GOT3 (cell line): ENCODE measurements at regions not wholly inside any gene's neighbourhood (a gene's known extent, or its start where the extent isn't known, plus 50 kb on each side); places are given as distances from the start of the nearest gene placed in this dataset.

Source experiments
- DNase-seq: peaks from one replicate; lab custom pipeline; 2025; ENCODE audit warnings: mixed read lengths; lab: John Stamatoyannopoulos, UW

DNA sequence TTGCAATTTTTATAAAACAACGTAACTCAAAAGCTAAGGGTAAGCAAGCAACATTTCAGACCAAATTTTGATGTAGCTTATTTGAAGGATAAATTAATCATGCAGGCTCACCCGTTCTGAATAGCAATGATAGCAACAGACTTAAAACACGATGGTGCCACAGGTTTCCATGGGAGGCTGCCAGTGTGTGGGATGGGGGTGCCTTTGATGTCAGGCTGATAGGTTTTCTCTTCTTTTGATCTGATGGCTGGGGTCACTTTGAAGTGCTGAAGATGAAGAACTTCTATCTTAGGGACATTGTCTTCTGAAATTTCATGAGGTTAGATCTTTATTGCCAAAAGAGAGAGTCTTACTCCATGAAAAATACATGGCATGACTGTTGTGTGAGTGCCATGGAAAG lies 206.8 kb downstream of the LPIN1 start:
- DNase-seq = no peak

DNA sequence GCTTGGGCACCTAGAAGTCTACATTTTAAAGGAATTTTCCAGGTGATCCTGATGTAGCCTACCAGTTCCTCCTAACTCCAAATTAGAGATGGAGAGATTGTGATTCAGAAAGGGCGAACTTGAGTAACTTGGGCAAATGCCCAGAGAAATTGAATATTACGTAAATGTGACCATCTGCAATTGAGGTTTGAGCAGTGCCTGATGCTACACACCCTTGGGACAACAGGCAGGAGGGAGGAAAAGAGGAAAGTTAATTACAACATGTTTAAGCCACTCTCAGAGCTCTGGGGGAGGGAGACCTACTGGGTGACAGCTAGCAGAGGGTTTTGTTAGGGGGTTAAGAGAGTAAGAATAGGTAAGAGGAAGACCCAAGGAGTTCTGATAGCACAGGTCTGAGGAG lies 208.9 kb downstream of the LPIN1 start:
- no peak for DNase-seq

DNA sequence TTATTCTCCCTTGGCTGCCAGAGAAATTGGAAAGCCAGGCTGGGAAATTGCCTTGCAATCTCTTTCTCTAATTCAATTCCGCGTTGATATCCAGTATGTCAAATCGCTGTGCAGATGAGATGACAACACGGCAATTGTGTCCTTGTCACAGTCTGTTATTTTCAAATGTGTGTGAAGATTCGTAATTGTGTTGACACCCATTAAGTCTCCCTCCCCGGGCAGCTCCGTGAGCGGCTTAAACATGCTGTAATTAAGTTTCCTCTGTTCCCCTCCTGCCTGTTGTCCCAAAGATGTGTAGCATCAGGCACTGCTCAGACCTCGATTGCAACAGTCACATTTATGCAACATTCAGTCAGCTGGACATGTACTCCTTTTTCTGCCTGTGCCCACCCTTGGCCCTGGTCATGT lies 209.5 kb downstream of the LPIN1 start:
- no peak for DNase-seq

DNA sequence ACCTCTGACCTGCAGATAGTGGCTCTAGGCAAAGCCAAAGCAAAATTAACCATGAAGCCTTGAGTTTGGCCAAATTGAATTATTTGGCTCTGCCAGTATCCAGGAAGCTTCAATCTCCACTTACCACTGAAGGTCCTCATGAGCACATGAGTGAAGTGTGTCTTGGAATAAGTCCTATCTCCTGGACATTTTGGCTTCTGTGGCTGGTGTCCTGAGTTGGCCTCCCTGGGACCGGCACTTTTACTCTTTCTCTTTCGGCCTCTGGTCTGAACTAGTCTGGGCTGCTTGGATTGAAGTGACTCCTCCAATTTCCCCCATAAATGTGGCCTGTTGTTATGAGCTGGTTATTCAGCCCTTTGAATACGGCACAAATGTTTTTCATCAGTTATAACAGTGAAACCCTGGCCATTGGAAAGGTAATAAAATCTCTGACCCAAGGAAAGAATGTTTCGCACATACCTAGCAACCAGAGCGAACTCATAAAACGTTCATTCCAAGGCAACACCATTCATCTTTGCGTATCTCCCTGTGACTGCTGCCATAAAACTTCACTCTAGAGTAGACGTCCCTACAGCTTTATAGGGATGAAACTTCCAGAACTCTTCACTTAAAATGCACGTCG lies 216.4 kb downstream of the LPIN1 start:
- DNase-seq = no peak

DNA sequence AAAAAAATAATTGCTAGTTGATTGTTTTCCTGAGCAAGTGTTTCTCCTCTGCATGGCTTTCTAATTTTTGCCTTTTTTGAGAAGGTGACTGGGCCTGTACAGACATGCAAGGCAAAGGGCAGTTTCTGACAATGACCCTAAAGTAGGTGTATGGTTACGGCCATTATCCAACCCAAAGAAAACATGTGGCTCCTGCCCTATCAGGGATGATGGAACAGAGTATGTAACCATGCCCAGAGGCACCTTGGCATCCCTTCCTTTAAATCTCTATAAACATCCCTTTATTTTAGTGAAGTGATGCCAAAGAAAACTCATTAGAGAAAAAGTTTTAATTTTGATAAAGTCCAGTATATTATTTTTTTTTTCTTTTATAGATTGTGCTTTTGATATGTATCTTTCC lies 217.5 kb downstream of the LPIN1 start:
- DNase-seq = no peak

DNA sequence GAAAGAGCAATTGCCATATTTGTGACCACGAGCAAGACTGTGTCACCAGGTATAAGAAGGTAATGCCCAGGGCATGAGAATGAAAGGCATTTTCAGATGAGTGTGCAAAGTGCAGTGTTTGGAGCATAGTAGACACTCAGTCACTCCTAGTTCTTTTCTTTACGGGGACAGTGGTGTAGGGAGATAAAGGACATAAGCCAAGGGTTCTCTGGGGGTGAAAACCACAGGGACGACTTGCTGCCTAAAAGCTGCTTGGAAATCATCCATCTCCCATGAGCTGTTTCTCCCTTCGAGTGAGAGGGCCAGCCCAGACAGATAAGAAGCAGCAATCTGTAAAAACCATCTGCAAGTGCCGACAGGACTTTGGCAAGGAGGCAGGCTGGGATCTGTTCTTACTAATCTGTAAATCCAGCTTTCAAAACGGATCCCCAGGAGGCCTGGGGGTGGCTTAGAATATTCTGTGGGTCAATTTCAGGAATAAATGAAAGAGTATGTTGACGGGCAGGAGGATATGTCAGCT lies 221.6 kb downstream of the LPIN1 start:
- no peak for DNase-seq

DNA sequence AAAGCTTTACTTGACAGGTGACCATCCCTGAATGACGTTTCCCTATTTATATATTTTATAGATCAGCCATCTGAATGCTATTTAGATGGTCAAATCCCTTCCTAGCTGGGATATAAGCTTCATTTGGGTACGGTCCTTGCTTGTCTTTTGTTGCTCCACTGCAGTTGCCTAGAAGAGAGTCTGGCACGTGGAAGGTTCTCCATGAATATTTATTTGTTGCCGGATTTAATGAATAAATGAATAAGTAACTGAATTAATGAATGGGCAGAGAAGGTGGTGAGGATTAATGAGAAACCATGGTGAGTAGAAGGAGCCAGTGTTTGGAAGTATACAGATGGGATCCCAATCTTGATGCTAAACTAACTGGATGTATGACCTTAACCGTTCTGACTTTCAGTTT lies 222.1 kb downstream of the LPIN1 start:
- DNase-seq = no peak

DNA sequence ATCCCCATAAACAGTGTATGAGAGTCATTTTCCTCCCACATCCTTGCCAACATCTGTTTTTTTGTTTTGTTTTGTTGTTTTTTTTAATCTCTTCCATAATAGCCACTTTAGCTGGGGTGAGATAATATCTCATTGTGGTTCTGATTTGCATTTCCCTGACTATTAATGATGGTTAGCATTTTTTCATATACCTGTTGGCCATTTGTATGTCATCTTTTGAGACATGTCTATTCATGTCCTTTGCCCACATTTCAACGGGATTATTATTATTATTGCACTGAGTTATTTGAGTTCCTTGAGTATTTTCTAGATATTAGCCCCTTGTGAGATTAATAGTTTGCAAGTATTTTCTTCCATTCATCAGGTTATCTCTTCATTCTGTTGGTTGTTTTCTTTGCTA lies 223.3 kb downstream of the LPIN1 start:
- DNase-seq = no peak

DNA sequence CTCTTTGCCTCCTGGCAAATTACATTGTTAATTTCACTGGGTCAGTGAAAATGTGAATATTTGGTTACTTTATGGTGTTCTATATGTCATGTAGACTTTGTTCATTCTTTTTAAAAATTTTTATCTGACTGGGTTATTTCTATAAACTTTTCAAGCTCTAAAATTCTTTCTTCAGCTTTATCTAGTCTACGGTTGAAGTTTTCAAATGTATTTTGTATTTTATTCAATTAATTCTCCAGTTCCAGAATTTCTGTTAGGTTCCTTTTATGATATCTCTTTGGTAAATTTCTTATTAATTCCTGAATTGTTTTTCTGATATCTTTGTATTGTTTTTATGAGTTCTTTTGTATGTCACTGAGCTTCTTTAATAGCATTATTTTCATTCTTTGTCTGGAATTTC lies 228.1 kb downstream of the LPIN1 start:
- no peak for DNase-seq

DNA sequence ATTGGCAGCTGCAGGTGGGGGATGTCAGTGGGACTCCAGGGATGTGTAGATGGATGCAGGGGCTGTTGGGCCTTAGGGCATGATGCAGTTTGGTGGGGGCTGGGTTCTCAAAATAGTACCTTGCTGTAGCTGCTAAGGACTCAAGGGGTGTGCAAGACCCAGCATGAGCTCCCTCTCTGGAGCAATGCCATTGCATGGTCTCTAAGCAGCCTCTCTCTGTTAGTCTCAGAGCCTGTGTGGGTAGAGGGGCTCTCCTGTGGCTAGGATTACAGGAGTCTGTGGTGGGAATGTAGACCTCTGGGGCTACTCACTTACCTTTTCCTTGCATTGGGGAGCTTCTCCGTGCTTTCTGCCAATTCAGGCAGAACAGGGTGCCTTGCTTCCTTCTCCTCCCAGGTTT lies 228.9 kb downstream of the LPIN1 start:
- DNase-seq = no peak

DNA sequence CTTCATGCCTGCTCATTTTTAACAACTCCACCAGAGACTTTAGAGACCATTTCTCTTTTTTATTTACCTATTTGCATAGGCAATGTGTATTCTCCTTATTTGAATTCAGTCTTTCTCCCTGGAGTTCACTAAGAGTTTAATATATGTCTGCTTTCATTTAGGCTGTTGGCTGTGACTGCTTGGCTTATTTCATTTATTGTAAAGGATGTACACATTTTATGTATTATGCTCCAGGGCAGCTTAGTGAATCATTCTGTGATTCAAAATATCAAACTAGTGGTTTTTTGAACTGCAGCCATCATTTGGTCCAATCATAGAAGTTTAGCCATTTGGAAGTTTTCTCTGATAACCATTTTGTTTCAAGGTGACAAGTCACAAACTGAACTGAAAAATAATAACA lies 229.6 kb downstream of the LPIN1 start:
- no peak for DNase-seq

DNA sequence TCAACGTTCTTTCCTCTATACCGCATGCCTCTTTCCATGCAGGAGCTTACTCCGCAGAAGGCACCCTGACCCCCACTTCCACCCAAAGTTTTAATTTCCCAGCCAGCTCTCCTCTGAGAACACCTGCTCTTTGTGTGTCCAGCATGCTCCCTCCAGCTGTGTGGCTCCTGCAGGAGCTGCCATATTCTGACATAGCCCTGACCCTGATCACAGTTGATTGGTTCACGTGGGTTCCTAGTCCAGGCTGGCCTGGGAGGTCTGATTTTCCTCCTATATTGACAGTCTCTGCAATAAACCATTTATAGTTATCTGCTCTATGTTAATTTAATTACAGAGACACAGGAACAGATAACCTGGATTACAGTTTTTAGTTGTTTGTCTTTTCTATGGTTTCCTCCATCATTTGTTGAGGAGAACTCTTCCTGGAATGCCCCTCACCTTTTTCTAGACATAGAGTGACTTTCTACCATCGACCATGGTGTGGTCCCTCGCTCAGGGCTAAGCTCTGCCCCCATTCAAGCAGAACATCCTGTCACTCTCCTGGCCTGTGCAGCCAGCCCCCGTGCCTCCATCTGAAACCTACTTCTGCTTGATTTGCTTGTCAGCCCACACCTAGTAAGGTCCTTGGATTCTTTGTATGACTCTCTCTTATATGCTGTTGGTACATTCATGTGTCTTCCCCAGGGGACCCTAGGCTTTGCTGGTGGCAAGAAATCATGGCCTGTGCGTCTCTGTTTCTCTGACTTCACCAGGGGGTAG lies 231.5 kb downstream of the LPIN1 start:
- DNase-seq = no peak

DNA sequence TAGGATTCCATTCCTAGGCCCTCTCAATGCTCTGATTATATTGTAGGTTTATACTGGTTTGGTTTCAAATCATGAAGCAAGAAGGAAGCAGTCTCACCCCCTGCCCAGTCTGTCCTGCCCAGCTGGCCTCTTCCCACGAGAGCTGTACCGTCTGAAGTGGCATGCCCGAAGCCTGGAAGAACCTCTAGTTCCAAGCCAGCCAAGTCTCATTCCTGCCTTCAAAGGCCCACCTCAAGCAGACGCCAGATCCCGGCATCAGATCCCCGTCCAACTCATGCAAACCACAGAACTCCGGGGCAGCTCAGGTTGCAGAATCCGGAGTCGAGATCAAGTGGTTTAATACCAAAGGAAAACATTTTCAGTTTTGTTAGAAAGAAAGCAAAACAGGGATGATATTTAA lies 234.4 kb downstream of the LPIN1 start:
- DNase-seq = no peak

DNA sequence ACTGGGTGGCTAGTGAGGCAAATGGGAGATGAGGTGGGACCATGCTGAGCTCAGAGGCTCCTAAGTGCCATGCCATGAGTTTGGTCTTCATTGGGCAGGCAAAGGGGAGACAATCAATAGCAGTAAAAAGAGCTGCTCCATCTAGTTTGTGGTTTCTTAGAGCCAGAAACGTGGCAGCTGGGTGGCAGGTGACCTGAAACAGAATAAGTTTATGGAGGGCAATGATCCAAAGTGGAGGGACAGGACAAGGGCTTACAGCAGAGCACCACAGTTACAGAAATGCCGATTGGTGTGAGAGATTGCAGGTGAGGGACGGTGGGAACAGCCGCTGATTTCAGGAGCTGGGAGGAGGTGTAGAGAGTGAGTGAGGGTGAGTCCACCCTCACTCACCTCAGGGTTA lies 237.0 kb downstream of the LPIN1 start:
- DNase-seq = no peak

DNA sequence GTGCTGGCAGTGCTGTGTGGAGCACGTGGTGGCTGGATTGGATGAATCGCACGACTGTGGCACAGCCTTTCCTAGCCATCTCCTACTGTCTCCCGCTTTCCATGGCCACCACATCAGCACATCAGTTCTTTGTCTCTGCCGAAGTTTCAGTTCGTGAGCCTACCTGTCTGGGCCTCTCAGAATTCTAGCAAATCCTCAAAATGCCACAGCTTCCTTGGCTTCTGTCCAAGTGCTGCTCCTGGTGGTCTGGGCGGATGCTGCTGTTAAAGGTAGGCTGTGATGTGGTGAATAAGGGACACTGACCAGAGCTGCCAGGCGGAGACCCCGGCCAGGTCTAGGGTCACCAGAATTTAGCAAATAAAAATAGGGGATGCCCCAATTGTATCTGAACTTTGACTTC lies 237.4 kb downstream of the LPIN1 start:
- no peak for DNase-seq

DNA sequence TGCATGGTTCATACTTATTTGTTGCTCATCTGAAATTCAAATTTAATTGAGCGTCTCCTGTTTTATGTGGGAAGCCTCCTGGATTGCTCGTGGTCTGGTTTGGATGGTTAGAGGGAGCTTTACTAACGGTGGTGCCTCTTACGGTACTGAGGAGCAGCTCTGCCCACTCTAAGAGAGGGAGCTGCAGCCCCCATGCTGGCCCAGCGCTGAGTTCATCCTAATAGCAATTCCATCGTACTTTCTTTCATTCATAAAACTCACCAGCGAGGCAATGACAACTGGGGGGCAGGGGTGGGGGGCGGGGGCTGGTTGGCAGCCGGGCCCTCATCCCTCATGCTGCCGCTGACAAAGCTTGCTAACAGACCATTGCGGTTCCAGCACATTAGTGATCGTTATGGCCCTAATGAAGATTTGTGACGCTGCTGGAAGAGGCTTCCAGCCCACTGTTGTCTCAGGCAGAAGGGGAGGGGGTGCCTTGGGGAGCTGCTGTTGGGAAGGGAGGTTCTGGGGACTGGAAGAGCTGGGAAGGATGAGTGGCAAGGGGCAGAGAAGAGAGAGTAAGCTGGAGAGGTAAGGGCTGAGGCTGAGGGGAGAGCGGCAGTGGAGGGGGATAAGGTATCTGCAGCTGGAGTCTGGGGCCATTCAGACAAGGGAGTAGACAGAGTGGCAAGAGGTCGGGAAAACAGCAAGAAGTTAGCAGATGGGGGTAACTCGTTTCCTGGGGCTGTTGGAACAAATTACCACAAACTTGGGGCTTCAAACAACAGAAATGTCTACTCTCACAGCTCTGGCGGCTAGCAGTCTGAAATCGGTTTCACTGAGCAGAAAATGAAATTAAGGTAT lies 238.1 kb downstream of the LPIN1 start:
- no peak for DNase-seq

DNA sequence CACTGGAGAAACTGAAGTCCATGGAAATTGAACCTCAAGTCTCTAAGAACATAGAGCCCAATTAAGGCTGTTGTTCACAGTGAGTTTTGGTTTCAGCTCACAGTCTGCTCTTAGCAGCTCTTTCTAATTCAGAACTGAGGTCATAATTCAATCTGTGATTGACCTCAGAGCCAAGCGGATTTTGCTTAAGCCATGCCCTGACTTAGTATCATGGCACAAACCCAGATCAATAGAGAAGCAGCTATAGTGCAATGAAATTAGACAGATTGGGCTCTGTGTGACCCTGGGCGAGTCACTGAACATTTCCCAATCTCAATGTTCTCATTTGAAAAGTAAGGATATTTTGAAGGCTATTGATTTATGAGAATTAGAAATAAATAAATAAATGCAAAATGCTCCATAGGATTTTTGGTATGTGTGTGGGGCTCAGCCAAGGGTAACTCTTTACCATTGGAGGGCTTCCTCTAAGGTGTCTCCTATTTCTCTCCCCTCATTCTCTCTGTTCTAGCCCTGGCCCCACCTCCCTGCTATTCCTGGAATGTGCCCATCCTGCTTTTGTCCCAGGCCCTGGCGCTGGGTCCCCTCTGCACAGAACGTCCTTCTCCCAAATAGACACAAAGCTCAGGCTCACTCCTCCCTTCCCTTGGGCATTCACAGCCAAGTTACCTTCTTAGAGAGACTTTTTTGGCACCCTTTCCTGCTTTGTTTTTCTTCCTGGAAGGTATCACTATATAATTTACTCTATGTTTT lies 239.6 kb downstream of the LPIN1 start:
- no peak for DNase-seq

DNA sequence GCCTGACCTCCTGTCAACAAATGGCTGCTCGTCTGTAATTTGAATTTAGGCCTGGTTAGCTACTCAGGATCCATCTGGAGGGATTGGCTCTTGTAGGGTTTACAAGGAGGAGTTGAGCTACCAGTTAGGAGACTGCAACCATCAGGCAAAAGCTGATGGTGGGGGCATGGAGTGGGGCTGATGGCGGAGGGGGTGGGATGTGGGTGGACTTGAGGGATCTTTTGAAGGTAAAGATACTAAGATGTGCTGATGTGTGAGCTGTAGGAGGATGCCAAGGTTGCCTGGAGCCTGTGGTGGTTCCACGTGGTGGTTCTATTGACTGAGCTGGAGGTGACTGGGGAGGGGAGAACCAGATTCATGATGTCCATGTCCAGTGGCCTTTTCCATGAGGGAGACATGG lies 240.7 kb downstream of the LPIN1 start:
- no peak for DNase-seq

DNA sequence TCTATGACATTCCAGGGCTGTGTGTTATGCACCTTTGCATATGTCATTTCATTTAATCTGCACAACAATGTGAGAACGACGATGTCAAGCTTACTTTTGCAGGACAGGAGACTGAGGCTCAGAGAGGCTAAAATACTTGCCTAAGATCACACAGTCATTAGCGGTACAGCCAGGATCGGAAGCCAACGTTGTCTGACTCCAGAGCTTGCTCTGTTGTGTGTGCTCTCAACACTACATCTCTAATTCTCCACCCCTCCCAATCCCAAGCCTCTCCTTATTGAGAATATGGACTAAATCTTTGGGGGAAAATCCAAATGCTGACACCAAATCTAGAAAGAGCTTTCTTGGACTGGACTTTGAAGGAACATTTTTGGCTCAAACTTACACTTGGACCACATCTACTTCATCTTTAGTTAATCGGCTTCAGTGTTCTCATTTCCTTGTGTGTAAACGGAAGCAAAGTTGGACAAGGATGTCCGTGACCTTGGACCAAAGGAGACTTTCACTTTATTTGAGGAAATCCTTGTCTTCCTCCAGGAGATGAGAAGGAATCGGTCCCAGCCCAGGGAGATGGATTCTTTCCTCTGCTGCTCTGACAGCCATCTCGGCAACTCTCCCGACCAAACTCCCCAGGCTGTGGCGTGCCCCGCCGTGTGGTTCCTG lies 242.4 kb downstream of the LPIN1 start:
- DNase-seq = no peak

DNA sequence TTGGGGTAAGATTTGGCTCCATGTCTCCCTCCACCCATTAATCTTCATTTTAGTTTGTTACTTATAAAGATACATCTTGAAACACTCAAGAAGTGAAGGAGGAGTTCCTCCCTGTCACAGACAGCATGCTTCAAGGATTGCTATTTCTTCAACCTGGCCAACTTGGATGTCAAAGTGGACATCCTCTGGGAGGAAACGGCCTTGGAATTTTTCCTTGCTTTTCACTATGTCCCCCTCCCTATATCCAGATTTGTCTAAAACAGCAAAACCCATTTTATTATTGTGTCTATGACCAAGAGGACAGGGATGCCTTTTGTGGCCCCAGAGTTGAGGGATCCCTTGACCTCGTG lies 242.9 kb downstream of the LPIN1 start:
- DNase-seq = no peak

DNA sequence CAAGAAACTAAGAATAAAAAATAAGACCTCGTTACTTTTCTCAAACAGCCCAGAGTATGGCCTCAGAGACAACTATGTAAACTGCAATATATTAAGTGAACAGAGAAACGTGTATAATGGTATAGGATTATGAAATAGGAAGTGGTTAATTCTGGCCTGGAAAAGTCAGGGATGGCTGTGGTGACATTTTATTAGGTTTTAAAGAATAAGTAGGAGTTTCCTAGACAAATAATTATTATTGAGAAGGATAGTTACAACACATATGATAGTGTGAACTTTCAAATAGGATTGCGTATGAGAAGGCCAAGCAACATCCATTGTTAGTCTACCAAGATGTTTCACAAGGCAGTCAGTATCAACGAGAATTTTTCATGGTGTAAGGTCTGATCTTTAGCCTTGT lies 244.1 kb downstream of the LPIN1 start:
- DNase-seq = no peak

DNA sequence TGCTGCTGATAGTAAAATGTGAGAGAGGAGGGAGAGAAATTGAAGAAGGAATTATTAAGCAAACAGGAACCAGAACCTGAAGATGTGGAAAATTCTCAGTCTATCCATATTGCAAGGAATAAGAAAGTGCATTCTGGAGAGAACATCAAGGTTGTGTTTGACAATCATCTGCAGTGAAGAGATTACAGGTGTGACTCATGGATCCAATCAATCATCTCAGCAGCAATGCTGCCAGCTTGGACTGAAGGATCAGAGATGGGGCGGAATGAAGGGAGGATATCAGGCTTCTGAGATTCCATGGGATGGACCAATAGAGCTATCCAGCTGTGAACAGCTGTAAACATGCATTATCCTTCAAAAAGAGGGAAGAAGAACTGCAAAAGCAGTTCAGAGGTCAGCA lies 247.3 kb downstream of the LPIN1 start:
- DNase-seq = no peak
